ENCODE measurements at regions not wholly inside any gene's neighbourhood (a gene's known extent, or its start where the extent isn't known, plus 50 kb on each side); places are given as distances from the start of the nearest gene placed in this dataset.

DNA sequence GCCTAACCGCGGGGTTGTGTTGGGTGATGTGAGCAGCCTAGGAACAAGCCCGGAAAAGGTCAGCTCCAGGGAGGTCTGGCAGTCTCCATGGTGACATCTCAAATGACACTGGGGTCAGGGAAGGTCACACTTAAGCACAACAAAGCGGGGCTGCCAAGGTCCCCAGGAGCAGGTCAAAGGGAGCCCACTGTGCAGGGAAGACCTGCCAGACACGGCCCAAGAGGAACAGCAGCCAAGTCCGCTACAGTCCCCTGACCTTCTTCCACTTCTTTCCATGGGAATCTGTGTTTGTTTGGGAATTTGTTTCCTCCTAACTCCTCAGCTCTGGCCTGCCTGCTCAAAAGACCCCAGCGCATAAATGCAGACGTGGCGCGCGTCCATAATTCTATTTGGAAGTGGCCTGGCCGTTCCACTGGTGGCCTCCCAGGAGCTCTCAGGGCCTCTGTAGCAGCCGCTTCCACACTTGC, 232.1 kb upstream of the COPS8 start:
- Mint-ChIP-seq H3K36me3 (ENCODE audit: low read depth) (no peaks in the 10 kb centered on the region), H3K4me1 (ENCODE audit: low read depth) (no peaks in the 10 kb centered on the region), H3K4me3 (no peak overlapping the region), H3K27ac (no peak overlapping the region), H3K27me3 (peaks cover 4% of the 10 kb centered on the region), H3K9me3 (no peaks in the 10 kb centered on the region)
- no peaks in the 10 kb centered on the region for H3K9me3 ChIP-seq (ENCODE audit: control insufficient read depth in 1 of 2, insufficient read depth in 1 of 2, low read length in 2 of 2)
- ATAC-seq (ENCODE audit: poor library complexity) (no peak), DNase-seq (no peak)
- peaks cover 0 to 2% of the 10 kb centered on the region in 2 experiments for H3K27me3 ChIP-seq (ENCODE audit: control insufficient read depth in 1 of 2, insufficient read depth in 2 of 2, low read length in 2 of 2)
- no peak overlapping the region for H3K4me3 ChIP-seq (ENCODE audit: low read length)
- H3K27ac ChIP-seq (ENCODE audit: low read depth in 1 of 2, low read length in 2 of 2) = no peak overlapping the region
- TF ChIP-seq CTCF (IDR thresholded peaks at IDR 0.05) = no peak
- H3K4me1 ChIP-seq (ENCODE audit: insufficient read depth, low read length) = no peaks in the 10 kb centered on the region
- ChIA-PET CTCF (no interaction called here), POLR2A (no interaction called here)
- intact Hi-C loops (cut with DNase I, micrococcal nuclease) = no loop called here
- no peaks in the 10 kb centered on the region for H3K36me3 ChIP-seq (ENCODE audit: insufficient read depth, low read length)

DNA sequence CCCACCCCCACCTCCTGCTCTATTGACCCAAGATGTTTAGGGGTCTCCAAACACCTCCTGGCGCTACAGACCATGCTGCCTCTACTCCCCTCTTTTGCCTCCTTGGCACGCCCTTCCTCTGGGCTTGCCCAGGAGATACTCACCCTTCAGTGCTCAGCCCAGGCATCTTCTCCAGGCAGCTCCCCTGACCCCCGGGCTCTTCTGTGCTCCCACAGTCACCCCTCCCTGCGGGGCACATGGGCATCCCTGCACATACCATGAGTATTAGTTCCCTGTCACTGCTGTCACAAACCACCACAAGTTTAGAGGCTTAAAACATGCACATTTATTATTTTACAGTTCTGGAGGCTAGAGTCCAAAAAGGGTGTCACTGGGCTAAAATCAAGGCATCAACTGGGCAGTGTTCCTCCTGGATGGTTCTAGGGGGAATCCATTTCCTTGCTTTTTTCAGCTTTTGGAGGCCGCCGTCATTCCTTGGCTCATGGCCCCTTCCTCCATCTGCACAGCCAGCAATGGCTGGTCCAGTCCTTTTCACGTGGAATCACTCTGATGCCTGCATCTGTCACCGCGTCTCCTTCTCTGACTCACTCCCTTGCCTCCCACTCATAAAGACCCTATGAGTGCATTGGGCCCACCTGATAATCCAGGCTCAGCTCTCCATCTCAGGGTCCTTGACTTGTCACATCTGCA, 230.4 kb upstream of the COPS8 start:
- H3K27me3 Mint-ChIP-seq = peaks cover 4% of the 10 kb centered on the region
- DNase-seq (no peak), ATAC-seq (ENCODE audit: poor library complexity) (no peak)
- intact Hi-C loops (cut with DNase I, micrococcal nuclease) = no loop called here
- Histone ChIP-seq H3K27me3 (ENCODE audit: control insufficient read depth in 1 of 2, insufficient read depth in 2 of 2, low read length in 2 of 2) (peaks cover 0 to 2% of the 10 kb centered on the region in 2 experiments), H3K4me1 (ENCODE audit: insufficient read depth, low read length) (no peaks in the 10 kb centered on the region), H3K4me3 (ENCODE audit: low read length) (no peak overlapping the region), H3K9me3 (ENCODE audit: control insufficient read depth in 1 of 2, insufficient read depth in 1 of 2, low read length in 2 of 2) (no peaks in the 10 kb centered on the region), H3K36me3 (ENCODE audit: insufficient read depth, low read length) (no peaks in the 10 kb centered on the region), H3K27ac (ENCODE audit: low read depth in 1 of 2, low read length in 2 of 2) (no peak overlapping the region)
- POLR2A ChIA-PET = no interaction called here
- no peaks in the 10 kb centered on the region for H3K4me1 Mint-ChIP-seq (ENCODE audit: low read depth)
- no peaks in the 10 kb centered on the region for H3K9me3 Mint-ChIP-seq
- no peak overlapping the region for H3K27ac Mint-ChIP-seq
- H3K4me3 Mint-ChIP-seq = no peak overlapping the region
- CTCF ChIA-PET = no interaction called here
- no peak for TF ChIP-seq CTCF (IDR thresholded peaks at IDR 0.05)
- H3K36me3 Mint-ChIP-seq (ENCODE audit: low read depth) = no peaks in the 10 kb centered on the region

GRCh38 chr2:236855866-236856847, 229.5 kb upstream of the COPS8 start:
- no peak overlapping the region for H3K27ac Mint-ChIP-seq
- POLR2A ChIA-PET = no interaction called here
- CTCF ChIA-PET = no interaction called here

More at GRCh38 chr2:236855866-236856847, 229.5 kb upstream of the COPS8 start:
- Histone ChIP-seq H3K4me3 (ENCODE audit: low read length) (no peak overlapping the region), H3K27me3 (ENCODE audit: control insufficient read depth in 1 of 2, insufficient read depth in 2 of 2, low read length in 2 of 2) (peaks cover 0 to 2% of the 10 kb centered on the region in 2 experiments), H3K27ac (ENCODE audit: low read depth in 1 of 2, low read length in 2 of 2) (no peak overlapping the region), H3K9me3 (ENCODE audit: control insufficient read depth in 1 of 2, insufficient read depth in 1 of 2, low read length in 2 of 2) (no peaks in the 10 kb centered on the region), H3K4me1 (ENCODE audit: insufficient read depth, low read length) (no peaks in the 10 kb centered on the region), H3K36me3 (ENCODE audit: insufficient read depth, low read length) (no peaks in the 10 kb centered on the region)
- Mint-ChIP-seq H3K9me3 (no peaks in the 10 kb centered on the region), H3K4me1 (ENCODE audit: low read depth) (no peaks in the 10 kb centered on the region), H3K36me3 (ENCODE audit: low read depth) (no peaks in the 10 kb centered on the region), H3K4me3 (no peak overlapping the region), H3K27me3 (peaks cover 4% of the 10 kb centered on the region)
- ATAC-seq (ENCODE audit: poor library complexity) = no peak
- intact Hi-C loops (cut with DNase I, micrococcal nuclease) = no loop called here
- no peak for DNase-seq
- no peak for TF ChIP-seq CTCF (IDR thresholded peaks at IDR 0.05)

Data from CD4-positive, alpha-beta T cell (primary cell).